ENCODE measurements at regions not wholly inside any gene's neighbourhood (a gene's known extent, or its start where the extent isn't known, plus 50 kb on each side); places are given as distances from the start of the nearest gene placed in this dataset.
"Not testable (repeated sequence)": the region's sequence is repeated elsewhere in the genome, so short reads cannot be mapped to it uniquely, and the experiment has no call there.

DNA sequence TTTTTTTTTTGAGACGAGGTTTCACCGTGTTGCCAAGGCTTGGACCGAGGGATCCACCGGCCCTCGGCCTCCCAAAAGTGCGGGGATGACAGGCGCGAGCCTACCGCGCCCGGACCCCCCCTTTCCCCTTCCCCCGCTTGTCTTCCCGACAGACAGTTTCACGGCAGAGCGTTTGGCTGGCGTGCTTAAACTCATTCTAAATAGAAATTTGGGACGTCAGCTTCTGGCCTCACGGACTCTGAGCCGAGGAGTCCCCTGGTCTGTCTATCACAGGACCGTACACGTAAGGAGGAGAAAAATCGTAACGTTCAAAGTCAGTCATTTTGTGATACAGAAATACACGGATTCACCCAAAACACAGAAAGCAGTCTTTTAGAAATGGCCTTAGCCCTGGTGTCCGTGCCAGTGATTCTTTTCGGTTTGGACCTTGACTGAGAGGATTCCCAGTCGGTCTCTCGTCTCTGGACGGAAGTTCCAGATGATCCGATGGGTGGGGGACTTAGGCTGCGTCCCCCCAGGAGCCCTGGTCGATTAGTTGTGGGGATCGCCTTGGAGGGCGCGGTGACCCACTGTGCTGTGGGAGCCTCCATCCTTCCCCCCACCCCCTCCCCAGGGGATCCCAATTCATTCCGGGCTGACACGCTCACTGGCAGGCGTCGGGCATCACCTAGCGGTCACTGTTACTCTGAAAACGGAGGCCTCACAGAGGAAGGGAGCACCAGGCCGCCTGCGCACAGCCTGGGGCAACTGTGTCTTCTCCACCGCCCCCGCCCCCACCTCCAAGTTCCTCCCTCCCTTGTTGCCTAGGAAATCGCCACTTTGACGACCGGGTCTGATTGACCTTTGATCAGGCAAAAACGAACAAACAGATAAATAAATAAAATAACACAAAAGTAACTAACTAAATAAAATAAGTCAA lies 2276.4 kb upstream of the TPTE start:
- not testable (repeated sequence) for TF ChIP-seq CTCF, POLR2A (IDR thresholded peaks at IDR 0.05)

All from adrenal gland (tissue), 5 donors.